Stimulated activated CD8-positive, alpha-beta memory T cell treated with anti-CD3 and anti-CD28 coated beads, Interleukin-4, amount 100 ng/mL, for 48 hours (primary cell): ENCODE measurements at regions not wholly inside any gene's neighbourhood (a gene's known extent, or its start where the extent isn't known, plus 50 kb on each side); places are given as distances from the start of the nearest gene placed in this dataset.

Experiments
- DNase-seq: peaks from one replicate; pipeline ENCODE4 v3.0.0-alpha.2; 2020

DNA sequence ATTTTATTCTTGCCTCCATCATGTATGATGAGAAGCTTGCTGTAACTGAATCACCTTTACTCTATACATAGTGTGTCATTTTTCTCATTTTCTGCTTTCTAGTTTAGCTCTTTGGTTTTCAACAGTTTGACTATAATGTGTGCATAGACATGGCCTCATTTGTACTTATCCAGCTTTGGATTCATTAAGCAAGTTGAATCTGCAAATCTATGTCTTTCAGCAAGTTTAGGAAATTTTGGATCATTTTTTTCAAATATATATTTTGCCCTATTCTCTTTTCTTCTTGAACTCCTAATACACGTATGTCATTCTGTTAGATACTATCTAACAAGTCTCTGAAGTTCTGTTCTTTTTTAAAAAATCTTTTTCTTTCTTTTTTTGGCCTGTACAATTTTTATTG, 57.8 kb downstream of the PRLHR start:
- DNase-seq: no peak

DNA sequence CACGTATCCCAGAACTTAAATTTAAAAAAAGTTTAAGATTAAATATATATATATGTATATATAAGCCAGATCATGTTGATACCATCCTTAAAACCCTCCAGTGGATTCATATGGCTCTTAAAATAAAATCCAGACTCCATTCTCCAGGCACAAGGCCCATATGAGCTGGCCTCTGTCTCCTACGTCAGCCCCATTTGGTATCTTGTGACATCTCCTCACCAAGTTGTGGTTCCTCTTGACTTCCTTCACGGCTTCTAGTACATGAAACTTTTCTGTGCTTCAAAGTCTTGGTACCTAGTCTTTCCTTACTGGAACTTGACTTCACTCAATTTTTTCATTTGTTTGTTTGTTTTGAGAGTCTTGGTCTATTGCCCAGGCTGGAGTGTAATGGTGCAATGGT, 61.3 kb downstream of the PRLHR start:
- no peak for DNase-seq

DNA sequence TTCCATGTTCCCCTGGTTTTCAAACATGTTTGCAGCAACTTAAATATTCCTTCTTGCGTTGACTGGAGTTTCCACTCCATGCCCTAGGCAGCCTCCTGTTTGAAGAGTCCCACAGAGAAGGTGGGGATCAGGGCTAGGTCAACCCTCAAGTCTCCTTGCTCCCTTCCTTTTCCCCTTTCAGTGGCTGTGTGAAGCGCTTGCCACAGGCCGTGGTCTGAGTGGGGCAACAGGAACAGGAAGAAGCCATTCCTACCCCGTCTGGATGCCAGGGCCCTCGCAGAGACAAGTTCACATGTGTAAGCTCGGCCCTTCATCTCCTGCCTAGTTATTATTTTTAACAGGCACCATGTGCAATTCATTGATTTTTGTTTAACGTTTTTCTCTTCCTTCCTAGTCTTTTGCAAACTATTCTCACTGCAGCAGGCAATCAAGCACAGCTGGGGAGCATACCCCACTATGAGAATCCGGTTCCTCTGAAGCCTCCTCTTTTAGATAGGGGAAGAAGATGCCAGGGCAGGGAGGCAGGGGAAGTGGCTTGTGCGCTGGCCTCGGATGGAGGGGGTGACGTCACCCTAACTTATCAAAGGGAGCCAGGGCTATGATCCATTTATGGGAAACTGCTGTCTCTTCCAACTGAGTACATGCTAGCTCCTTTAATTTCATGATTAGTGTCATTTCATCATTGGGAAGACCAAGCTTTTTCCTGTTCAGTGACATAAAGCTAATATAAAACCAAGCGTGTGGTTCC, 64.2 kb downstream of the PRLHR start:
- DNase-seq: no peak

DNA sequence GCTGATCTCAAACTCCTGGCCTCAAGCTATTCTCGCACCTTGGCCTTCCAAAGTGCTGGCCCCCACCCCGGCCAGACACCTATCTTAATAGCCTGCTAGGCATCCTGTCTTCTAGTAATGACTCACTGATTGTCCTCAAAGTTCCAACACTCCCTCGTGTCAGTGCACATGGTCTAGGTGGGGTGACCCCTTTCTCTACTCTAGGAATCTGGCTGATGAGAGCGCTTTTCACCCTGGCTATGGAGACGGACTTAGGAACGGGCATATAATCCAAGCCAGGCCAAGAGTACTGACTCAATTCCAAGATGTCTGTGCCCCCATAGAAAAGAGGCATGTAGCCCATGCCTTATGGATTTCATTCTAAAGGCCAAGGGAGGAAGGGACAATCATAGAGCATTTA, 67.0 kb downstream of the PRLHR start:
- DNase-seq: no peak

DNA sequence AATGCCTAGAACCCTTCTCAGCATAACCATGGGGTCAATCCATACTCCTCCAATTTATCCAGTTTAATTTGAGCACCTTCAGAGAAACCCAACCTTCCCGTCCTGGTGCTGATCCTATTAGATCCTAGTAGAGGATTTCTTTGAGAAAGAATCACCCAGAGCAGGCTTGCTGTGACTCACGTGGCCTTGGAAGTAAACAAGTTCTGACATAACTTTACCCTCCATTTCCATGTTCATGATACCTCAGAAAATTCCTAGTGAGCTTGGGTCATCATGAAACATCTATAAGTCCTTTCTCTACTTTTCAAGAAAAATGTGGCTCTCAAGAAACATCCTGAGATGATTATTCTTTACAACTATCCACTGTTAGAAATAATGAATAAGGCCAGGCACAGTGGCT, 71.7 kb downstream of the PRLHR start:
- DNase-seq: no peak

DNA sequence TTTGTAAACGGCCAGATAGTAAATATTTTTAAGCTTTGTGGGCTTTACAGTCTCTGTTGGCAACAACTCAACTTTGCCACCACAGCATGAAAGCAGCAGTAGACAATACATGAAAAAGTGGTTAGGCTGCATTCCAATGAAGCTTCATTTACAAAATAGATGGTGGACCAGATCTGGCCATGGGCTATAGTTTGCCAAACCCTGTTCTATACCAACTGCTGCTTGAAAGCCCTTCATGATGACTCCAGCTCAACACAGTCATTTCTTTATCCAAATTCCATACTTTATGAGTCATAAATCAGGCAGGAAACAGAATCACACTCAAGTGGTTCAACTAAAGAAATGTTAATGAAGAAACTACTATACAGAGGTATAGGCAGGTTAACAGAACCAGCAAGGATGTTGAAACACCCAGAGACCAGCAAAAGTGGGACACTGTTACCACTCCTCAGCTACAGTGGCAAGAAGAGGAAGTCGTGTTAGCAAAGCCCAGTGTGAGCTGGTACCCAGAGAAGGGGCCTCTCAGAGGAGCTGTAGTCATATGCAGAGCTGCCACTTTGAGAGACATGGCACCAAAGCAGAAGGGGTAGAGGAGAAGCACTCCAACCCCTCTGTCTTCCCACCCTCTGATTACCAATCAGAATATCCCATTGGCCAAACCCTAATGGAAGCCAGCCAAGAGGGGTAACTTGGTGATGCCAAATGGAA, 72.5 kb downstream of the PRLHR start:
- DNase-seq: no peak

DNA sequence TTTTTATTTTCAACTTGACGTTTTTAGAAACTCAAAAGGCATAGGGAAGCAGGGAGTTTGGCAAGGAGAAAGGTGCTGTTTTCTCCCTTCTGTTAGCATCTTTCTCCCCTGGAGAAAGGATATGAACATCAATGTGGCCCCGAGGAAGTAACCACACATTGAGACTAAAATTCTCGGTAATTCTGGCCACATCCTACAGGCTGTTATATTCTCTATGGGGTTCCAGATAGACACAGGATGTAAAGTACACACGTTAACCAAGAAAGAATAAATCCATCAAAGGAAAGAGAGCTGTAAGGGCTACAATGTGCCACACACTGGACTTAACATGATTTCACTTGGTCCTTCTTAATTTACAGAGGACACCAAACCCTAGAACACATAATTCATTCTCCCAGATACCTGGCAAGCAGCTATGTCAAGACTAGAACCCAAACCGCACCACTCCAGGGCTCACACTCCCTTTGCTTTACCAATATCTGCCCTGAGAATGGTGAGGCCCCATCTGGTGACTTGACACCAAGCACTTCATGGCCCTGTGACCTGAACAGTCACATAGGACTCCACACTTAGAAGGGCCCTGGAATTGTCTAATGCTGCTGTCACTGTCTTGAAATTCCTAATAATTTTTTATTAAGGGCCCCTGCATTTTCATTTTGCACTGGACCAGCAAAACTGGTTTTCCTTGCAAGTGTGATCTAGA, 73.9 kb downstream of the PRLHR start:
- no peak for DNase-seq

DNA sequence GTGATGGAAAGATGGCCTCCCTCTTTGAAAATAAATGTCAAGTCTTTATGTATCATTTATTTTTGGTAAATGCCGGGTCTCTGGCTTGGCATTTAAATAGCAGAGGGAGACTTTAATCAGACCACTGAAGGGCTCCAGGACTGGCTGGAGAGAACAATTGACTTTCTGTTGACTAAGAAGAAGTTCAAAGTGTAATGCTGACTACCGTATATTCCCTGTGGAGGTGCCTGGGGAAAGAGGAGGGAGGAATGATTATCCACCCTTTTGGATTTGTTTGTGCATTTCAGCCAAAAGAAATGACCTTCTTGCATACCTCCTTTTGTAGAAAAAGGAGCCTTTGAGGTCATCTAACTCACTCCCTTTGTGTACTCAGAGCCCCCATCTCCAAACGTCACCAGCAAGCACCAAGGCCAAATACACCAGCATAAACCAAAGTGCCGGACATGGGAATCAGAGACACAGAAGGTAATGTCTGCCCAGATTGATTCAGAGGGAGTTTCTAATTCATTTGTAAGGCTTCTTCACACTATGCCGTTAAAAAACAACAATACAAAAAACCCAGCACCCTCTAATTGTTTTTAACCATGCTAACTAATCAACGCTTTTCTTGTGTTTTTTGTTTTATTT, 75.2 kb downstream of the PRLHR start:
- no peak for DNase-seq

DNA sequence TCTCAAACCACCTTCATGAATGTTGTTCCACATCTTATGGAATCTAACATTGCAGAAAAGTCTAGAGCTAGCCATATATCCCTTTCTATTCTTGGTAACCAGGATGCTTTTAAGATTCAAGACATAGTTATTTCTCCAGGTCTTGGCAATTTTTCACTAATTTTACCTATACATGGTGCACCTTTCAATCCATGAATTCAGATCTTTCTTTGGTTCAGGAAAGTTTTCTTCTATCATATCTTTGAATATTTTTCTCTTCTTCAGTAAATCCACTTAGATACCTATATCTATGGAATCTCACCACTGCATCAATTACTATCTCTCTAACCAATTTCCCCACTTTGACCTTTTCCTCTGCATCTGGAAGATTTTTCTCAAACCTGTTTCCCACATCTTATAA, 77.4 kb downstream of the PRLHR start:
- no peak for DNase-seq

DNA sequence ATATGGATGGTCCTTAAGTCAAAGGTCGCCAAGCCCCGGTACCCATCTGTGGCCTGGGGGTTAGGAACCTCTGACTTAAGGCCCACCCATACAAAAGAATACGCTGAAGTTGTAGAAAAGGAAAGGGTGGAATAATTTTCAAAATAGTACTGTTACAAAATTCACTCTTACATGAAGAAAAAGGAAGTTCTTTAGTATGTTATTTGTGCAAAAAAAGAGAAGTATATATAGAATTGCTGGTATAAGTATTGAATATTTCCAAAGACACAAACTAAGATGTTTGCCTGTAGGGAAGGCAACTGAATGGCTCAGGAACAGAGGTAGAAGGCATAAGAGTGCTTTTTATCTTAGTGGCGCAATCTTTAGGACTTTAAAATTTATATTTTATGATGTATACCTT, 78.7 kb downstream of the PRLHR start:
- DNase-seq: no peak

DNA sequence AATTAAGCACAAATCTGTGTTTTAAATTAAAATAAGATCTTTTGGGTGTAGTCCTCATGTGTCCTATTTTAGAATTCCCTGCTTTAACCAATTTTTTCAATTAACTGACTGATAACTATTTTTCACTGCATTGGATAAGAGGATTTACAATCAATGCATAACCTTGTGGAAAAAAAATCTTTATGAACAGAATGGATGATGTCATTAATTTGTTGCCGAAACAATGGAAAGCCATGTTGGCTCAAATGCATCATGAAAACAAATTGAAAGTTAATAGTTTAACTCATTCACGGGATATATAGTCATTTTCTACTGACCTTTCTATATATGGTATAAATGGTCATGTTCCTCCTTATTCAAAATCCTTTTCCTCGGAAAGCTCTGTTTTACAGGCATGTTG, 82.3 kb downstream of the PRLHR start:
- DNase-seq: no peak

DNA sequence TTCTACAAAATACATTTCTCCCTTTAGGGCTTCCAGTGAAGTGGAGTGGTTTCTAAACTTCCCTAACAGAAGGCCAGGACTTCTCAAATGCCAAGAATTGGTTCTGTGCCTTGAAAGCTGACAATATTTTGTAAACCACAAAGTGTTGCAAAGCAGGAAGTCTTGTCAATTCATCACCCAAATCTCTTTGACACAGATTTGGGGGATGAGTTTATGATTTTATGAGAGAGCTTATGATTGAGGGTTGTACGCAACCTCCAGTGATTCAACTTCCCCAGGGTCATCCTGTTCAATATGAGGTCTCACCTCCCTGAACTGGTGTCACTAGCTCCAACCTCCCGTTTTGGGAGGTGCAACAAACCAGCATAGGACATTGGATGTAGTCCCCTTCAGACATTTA, 83.7 kb downstream of the PRLHR start:
- DNase-seq: no peak

DNA sequence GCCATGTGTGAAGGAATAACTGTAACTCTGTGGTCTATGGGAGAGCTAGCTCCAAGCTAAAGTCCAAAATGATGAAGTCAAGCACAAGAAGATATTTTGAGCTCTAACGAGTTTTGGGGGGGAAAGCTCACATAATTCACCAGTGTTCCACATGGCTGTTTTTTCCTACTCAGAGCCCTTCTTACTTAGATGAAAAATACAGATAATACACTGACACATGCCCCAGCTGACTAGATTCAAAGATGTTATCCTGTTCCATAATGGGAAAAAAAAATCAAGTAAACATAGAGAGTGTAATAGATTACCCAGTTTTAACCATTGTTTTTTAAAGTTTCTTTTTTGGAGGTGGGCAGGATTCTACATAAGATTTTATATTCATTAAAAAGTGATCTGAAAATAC, 86.6 kb downstream of the PRLHR start:
- DNase-seq: no peak

DNA sequence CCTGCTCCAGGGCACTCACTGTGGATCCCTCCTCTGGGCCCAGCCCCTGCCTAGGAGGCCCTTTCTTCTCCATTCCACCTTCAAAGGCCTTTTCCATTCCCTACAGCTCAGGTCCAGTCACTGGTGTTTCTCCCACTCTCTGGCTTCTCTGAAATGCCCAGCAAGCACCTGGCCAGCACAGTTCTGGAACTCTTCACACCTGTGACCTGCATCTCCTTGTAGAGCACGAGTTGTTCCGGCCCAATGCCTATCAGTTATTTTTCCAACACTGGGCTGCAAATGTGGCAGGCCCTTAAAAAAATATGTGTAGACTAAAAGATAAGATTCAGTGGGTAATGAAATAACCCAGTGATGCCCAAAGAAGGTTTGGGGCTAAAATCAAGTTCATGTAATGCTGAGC, 87.1 kb downstream of the PRLHR start:
- no peak for DNase-seq

DNA sequence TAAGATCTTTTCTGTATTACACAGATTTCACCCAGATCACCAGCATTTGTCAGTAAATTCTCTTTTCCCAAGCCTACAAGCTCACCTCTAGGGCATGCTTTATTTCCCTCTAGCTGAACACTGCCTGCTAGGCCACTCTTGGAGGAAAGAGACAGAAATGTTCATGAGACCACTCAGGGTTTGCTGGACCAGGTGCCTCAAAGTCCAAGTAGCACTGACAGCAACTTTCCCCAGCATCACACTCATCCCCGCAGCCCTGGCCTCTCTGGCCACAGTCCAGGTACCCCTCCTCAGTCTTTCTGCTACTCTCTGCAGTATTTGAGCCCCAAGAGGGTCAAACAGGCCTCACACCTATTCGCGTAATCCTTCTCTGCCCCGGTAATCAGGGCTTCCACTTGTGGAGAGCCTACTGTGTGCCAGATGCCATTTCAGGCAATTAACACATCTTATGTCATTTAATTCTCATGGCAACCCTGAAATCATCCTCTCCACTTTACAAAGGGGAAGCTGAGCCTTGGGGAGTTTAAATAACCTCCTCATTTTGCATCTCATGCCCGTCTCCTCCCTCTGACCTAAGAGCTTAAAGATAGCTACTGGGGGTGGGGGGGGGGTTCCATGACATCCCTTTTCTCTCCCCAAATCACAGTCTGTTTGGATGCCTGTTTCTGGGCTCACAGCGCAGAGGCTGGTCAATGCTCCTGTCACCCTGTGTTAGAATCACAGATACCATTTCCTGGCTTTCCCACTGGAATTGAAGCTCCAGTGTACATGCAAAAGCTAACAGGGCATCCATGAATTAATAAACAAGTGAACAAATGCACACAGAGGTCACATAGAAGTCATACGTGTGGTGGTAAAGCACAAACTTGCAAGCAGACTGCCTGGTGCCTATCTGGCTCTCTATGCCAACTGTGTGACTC, 88.5 kb downstream of the PRLHR start:
- no peak for DNase-seq

DNA sequence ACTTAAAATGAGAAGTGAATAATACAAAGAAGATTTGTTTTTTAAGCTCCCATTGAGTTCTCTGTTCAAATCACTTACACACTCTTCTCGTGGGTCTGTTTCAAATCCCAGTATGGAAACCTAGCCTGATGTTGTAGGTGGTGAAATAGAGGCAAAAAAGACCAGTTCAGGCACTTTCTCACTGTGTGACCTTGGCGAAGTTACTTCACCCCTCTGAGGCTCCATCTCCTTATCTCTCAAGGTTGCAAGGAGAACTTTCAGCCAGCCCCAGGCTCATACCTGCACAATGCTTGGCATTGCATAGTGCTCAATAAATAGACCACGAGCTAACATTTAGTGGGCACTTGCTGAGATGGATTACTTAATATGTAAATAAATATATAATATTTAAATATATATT, 90.1 kb downstream of the PRLHR start:
- DNase-seq: no peak

DNA sequence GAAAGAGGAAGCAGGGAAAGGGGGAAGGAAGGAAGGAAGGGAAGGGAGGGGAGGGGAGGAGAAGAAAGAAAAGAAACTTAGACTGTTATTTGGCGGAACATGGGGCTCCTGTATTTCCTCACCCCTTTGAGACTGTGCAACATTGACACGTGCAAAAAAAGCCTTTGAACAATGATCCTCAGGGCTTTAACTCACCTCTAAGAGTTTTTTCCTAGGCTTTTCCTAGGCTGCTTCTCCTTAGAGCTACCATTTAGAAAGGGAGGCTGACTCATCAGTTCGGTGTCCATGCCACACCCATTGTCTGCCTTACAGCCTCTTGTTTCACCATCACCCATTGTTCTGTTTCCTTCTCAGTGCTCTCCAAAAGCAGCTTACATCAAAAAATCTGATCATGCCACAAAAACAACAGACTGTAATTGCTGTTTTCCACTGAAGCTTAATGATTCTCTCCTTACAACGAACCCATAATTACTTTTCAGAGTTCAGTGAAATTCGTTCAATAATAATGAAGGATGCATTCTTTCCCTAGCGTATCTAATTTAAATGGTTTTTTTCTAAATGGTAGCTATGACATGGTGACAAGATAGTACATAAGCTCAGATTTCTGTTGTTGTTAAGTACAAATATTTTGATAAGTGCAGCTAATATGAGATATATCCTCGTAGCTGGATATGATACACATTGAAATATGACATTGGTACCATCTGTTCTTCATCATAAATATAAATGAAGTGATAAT, 90.8 kb downstream of the PRLHR start:
- no peak for DNase-seq

DNA sequence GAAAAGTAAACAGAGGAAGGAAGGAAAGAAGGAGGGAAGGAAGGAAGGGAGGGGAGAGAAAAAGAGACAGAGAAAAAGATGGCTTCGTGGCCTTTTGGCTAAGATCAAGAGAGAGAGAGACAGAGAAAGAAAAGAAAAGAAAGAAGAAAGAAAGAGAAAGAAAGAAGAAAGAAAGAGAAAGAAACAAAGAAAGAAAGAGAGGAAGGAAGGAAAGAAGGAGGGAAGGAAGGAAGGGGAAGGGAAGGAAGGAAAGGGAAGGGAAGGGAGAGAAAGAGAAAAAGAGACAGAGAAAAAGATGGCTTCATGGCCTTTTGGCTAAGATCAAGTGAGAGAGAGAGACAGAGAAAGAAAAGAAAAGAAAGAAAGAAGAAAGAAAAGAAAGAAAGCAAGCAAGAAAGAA, 91.4 kb downstream of the PRLHR start:
- DNase-seq: no peak

DNA sequence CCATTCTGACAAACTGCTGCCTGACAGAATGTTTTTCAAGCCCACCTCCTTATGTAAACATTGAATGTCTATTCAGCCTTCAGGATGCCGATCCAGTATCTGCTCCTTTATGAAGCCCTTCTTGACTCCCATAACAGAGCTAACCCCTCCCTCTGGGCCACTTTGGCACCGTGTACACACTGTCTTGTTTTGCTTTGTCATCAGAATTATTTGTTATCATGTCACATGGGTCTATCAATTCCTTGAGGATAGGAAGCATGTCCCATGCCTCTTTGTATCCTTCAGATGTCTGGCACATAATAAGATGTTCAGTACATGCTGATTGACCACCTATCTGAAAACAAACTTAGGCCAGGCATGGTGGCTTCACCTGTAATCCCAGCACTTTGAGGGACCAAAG, 92.3 kb downstream of the PRLHR start:
- DNase-seq: no peak

DNA sequence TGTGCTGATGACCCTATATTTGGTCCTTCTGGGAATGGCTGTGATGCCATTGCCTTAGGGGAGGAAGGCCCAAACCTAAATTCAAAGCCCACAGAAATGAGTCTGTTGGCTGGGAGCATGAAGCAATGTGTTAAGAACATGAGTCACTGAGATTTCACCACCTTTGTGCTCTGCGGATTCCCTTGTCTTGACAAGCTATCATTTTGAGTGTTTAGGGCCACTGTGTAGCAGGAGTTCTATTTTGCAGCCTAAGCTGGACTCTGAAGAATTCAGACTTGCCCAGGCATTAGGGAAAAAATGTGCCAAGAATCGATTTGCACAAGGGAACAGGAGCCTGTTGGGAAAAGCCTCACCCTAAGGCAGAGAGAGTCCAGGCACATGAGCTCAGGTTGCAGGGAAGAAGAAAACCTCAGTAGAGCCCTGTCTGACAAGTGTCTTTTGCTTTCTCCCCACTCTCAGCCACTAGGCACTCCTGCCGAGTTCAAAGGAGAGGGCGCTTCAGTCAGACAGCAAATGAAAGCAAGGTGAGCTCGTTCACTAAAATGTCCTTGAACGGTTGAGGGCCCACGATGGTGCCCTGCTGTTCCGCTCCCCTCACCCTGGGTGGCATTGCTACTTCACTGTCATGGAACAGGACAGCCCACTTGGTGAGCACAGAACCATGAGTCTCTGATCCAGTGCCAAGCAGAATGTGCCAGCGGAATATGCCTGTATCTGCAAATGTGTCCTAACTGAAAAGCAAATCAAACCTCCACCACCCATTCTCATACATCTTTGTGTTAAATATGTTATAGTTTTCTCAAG, 93.6 kb downstream of the PRLHR start:
- no peak for DNase-seq

DNA sequence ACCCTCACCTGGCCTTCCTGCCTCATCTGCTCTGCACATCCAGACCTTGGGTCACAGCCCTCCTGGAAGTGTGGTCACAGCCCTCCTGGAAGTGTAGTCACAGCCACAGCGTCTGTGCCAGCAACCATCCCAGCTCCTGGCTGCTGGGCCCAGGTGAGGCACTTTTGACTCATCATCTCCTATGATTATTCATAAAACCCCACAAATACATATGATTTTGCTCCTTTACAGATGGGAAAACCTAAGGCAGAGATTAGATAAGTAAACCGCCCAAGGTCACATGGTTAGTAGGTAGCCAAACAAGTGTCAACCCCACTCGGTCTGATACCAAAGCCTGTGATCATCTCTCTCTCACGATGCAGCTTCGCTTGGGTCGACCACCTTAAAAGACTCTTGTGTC, 94.3 kb downstream of the PRLHR start:
- DNase-seq: no peak
